Colon (tissue), 2 donors: ENCODE measurements at regions not wholly inside any gene's neighbourhood (a gene's known extent, or its start where the extent isn't known, plus 50 kb on each side); places are given as distances from the start of the nearest gene placed in this dataset.

ENCODE experiments used
- FAIRE-seq: peaks from 2 replicates; lab custom pipeline; 2012; peaks lifted over from hg19 to GRCh38; lab: Jason Lieb, UNC
- donor health status: control.
- donor health status: control.

DNA sequence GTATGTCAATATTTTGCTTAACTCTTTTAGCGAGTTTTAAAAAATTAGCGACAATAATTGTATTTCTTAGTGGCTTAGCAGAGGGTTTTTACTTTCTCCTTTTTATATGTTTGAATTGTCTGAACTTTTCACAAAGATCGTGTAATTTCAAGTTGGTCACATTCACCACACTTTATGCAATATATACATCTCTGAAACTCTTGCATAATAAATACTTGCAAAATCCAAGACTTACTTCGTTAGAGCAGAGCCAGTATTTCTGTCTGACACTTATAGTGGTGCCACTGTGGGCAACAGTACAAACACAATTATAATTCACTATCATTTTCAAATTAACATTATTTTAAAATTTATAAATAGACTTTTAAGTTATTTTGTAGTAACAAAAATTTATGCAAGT lies 62.0 kb downstream of the SUCNR1 start:
- FAIRE-seq: no peak

DNA sequence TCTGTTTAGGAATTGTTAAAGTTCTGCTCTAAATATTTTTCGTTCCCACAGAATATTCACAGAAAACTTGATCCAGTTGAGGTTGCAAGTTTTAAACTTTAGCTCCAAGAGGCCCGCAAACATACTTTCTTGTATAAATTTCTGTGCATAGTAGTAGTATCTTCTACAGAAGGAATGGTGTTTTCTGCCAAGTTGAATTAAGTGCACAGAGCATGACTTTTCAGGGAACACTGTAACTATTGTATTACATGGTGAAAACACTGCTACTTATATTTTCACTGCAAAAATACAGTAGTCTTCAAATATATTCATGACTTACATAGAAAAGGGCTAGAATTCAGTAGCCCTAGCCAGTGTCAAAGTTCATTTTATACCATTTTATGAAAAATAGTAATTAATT lies 67.0 kb downstream of the SUCNR1 start:
- no peak for FAIRE-seq

DNA sequence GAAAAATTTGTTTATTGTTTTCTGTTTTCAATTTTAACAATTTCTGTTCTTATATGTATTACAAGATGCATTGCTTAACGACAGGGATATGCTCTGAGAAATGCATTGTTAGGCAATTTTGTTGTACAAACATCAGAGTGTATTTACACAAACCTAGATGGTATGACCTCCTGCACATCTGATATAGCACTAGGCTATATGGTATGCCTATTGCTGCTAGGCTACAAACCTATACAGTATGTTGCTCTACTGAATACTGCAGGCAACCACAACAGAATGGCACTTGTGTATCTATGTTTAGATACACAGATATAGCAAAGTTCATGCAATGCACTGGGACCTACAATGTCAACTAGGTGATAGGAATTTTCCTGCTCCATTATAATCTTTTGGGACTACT lies 70.1 kb downstream of the SUCNR1 start:
- FAIRE-seq: no peak

DNA sequence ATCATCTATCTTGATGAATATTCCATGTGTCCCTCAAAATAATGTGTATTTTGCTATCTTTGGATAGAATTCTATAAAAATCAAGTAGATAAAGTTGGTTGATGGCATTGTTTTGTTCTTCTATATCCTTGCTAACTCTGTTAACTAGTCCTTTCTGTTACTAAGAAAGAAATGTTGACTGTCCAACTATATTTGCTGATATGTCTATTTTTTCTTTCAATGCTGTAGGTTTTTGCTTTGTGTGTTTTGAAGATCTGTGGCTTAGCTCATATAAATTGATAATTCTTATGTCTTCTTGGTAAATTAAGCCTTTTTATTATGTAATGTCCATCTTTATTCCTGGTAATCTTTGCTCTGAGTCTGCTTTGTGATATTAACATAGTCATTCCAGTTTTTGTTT lies 70.9 kb downstream of the SUCNR1 start:
- FAIRE-seq: no peak

DNA sequence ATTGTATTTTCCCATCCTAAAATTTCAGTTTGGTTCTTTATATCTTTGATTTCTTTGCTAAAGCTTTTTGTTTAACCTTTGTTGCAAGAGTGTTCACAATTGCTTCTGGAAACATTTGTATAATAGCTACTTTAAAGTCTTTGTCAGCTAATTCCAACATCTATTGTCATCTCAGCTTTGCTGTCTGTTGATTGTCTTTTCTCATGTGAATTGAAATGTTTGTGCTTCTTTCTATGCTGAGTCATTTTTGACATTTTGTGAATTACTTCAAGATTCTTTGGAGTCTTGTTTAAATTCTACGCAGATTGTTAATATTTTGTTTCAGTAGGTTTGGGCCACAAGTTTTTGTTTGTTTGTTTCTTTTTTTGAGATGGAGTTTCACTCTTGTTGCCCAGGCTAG lies 73.2 kb downstream of the SUCNR1 start:
- no peak for FAIRE-seq

DNA sequence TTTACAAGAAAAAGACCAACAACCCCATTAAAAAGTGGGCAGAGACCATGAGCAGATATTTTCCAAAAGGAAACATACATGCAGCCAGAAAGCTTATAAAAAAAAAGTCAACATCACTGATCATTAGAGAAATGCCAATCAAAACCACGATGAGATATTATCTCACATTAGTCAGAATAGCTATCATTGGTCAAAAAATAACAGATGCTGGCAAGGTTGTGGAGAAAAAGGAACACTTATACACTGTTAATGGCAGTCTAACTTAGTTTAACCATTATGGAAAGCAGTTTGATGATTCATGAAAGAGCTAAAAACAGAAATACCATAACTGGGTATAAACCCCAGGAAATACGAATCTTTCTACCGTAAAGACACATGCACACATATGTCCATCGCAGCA lies 76.3 kb downstream of the SUCNR1 start:
- no peak for FAIRE-seq

DNA sequence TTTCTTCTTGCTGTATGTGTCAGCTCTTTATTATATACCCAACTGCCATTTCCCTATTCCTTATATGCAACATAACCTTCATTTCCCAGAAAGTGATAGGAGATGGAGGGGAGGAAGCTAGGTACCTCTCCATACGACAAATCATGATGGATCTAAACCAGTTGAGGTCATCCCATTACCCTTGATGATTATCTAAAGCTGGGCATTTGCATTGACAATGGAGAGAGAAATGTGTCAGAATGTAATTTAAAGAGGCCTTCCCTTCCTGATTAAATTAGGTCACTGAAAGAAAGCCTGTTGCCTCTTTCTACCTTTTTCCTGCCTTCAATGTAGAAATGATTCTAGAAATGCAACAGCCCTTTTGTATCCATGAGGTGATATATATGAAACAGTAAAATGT lies 81.9 kb downstream of the SUCNR1 start:
- no peak for FAIRE-seq

DNA sequence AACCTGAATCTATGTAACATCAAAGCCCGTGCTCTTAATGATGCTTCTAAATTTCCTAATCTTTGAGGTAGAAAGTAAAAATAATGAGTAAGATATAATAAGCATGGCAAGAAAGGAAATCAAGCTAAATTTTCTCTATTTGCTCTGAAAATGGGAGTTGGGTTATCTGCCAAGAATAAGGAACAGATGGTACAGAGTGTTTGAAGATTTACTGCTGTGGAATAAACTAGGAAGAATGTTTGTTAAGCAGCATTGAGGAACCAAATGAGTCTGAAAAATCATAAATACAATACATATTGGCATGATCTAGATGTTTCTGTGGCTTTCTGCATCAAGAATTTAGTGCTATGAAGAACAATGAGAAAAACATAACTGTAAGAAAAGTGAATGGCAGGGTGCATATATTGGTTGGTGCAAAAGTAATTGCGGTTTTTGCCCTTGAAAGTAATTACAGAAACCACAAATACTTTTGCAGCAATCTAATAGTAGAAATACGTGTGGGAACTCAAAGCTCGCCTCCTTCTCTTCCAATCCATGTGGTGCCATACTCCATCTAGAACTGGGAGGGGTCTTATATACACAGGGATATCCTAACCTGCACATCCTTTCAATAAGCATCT lies 87.6 kb downstream of the SUCNR1 start:
- FAIRE-seq: no peak

DNA sequence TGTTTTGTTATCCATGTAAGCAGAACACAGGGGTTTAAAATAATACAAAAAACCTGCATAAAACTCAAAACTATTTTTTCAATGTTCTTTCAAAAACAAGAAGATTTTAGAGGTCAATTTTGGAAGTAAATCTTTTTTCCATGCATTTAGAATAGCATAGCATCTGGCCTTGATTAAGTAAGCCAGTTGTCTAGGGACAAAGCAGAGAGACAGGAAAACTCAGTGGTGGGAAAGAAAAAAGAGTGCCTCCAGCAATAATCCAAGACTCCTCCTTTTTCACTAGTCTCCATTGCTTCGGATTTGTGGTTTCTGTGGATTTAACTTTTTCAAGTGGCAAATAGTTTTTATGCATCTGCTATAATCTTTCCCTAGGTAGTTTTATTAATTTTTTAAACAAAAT lies 88.9 kb downstream of the SUCNR1 start:
- no peak for FAIRE-seq

DNA sequence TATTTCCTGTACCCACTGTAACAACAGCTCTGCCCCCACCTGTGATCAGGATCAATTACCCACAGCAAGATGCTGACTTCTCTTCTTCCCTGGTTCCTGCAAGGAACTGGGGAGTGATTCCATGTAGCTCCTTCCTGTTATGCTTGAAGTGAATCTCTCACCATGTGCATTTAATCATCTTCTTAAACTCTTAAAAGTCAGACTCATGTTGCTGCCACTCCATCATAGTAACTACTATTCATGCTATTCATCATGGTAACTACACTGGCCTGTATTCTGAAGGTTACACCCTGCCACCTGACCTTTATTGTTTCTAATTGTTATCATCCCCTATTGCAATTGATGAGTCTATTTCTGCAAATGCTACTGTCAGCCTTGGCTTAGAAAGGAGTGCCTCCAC lies 89.5 kb downstream of the SUCNR1 start:
- FAIRE-seq: no peak

DNA sequence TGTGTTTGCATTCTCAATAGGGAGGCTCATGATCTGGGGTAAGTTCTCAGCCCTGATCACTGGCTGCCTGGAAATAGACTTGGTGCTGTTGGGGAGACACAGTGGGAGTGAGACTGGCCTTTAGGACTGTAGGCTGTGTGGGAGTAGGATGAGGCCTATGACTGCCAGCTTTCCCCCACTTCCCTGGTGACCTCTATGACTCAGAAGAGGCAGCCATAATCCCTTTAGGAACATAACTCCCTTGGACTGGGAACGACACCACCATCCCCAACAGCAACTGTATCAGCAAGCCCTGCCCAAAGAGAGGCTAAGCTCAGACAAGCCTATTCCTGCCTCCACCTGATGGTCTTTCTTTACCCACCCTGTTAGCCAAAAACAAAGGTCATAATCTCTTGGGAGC lies 91.3 kb downstream of the SUCNR1 start:
- FAIRE-seq: no peak

DNA sequence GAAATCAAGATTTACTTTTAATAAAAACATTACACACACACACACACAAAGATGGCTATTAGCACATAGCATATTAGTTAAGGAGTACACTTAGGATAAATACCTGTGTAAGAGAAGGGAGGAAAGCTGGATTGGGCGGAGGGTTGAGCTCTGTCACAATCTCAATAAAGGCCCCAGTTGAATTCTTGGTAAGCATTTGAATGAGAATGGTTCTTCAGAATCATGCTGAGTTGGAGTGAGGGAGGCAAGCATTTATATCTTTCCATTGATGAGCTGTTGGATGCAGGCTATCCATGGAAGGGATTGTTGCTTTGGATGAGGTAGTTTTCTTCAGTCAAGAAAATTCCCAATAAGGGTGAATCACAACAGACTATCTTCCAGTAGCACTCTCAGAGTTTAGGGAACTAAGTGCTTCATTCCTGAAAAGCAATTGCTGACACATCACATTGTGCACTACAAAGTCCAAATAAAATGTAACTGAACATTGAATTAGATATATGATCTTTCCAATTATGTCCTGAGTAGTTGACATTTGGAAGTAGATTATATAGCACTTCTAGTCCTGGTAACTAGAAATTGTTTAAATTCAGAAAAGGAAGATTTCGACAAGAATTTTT lies 95.7 kb downstream of the SUCNR1 start:
- FAIRE-seq: no peak

DNA sequence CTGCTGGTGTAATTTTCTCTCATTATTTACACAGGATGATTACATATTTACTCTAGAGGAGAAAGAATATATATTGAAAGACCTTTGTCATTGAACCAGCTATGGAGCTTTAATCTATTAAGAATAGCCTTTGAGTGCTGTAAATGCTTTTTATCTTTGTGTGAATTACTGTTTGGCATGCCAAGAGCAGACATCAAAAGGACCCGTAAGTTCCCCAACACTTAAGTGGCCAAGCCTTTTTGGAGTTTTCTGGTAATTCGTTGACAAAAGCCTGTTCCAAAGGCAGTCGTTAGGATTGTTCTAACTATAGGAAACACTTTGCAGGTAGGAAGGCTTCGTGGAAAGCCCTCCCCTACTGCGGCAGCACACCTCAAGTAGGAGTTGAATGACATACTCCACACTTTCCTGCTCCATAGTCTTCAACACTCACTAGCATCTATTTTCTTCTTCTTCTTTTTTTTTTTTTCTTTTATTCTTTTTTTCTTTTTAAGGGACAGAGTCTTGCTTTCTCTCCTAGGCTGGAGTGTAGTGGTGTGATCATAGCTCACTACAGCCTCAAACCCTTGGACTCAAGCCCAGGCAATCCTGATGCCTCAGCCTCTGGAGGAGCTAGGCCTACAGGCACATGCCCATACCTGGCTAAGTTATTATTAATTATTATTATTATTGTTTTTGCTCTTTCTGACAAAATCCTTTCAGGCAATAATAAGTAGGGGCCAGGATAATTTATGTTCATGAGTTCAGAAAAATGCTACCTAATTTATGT lies 98.6 kb downstream of the SUCNR1 start:
- peak; percentile 86 for FAIRE-seq

DNA sequence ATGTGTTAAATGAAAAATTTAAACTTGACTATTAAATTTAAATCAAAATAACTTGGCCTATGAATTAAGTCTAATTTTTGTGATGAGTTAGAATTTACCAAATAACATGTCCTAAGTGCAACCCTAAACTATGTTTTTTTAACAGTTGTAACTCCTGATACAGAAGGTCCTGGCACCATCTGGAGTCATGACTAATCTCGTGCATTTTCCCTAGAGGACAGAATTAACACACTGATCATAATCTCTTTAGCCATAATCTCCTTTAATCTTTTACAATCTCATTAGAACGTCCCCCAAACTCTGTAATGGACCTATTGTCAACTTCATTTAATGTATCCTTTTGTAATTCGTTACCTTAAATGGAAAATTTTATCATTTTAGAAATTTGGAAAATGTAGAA lies 100.6 kb downstream of the SUCNR1 start:
- FAIRE-seq: peak; percentile 55

DNA sequence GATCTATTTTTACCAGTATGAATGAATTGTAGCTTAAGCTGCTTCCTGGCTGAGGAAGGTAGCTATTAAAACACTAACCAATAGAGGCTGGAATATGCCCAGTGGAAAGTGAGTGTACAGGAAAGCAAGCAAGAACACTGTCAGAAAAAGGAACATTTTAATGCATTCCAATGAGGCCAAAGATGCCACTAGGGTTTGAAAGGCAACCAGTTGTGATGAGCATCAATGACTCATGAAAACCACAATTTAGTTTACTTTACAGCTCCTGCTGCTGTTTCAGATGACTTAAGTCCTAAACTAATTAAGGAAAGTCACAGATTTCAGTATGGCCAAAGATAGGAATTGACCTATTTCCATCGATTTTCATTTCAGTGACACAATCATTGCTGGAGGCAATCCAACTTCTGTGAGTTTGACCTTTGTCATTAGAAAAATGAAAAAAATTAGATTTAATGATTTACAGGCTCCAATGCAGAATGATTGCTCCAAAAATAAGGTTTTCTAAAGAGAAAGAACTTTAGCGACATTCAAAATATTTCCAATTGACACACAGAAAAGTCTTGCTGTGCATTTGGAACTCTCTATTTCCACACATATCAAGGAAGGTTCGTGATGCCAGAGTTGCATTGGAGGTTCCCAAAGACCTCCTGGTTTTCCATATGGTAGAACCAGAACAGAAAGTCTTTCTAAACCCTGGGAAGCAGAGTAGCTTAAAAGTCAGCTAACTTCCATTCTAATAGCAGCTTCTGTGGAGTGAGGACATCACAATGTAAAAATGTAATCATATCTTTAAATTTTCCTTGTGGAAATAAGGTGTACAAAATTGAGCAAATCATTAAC lies 103.0 kb downstream of the SUCNR1 start:
- no peak for FAIRE-seq

DNA sequence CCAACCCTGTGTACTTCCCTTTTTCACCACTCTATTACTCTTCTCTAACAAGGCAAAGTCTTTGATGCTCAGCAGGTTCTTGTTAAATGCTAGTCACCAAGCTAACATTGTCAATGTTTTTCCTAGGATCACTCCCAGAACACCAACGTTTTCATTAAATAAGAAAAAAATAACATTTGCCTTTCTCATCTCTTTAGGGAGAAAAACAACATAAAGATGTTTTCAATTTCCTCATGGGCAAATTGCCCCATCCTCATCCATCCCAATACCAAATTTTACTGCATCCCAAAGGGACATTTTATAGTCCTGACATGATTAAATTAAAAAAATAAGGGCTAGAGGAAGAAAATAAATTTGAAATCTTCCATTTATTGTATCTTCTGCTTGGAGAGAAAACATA lies 106.5 kb downstream of the SUCNR1 start:
- no peak for FAIRE-seq

DNA sequence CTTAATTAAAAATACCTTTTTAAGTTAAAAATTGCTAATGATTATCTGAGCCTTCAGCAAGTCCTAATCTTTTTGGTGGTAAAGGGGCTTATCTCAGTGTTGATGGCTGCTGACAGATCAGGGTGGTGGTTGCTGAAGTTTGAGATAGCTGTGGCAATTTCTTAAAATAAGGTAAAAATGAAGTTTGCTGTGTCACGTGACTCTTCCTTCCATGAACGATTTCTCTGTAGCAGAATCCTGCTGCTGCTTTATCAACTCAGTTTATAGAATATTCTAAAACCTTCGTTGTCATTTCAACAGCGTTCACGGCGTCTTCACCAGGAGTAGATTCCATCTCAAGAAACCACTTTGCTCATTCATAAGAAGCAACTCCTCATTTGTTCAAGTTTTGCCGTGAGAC lies 110.1 kb downstream of the SUCNR1 start:
- FAIRE-seq: no peak

DNA sequence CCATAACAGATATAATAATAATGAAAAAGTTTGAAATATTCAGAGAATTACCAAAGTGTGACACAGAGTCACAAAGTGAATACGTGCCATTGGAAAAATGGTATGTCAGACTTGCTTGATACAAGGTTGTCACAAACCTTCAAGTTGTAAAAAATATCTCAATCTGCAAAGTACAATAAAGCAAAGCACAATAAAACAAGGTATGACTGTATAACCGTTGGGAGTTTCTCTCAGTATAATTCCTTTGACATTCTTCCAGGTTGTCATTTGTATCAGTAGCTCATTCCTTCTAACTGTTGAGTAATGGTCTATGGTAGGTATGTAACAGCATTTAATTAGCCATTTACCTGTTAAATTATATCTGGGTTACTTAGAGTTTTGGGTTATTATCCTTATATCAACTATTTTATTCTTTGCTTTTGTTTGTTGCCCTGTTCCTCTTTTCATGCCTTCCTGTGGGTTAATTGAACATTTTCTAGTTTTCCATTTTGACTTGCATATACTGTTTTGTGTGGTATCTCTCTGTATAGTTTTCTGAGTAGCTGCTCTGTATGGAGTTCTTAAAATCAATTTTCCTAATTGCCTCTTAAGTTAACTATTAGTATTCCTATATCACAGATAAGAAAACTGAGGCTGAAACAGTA lies 112.5 kb downstream of the SUCNR1 start:
- FAIRE-seq: peak; percentile 74

DNA sequence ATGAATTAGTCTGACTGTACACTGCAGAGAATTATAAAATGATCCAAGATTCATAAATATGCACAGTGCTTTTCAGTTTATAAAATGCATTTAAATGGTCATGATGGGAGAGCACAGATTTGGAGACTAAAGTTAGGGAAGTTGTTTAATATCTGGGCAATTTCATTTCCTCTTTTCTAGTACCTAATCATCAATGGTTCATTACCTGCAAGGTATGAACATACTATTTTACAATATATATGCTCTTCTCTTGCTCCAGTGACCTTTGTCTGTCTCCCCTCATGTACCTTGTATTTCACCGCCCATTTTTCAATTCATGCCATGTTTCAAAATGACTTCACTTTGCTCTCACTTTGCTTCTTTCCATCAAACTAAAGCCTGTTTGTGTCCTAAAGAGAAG lies 114.5 kb downstream of the SUCNR1 start:
- no peak for FAIRE-seq

DNA sequence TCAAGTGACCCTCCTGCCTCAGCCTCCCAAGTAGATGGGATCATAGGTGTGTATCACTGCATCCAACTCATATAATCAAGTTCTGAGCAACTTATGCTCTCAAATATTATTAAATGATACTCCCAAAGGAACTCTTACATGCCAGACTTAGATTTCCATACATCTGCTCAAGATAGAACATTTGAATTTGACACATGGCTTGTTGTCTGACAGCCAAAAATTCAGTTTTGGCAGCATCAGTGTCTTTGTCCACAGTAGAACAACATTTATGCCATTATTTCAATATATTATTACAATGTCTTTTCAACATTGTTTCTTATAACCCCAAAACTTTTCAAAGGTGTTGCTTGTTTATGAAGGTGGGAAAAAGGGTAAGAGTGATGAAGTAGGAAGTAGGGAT lies 116.2 kb downstream of the SUCNR1 start:
- no peak for FAIRE-seq

DNA sequence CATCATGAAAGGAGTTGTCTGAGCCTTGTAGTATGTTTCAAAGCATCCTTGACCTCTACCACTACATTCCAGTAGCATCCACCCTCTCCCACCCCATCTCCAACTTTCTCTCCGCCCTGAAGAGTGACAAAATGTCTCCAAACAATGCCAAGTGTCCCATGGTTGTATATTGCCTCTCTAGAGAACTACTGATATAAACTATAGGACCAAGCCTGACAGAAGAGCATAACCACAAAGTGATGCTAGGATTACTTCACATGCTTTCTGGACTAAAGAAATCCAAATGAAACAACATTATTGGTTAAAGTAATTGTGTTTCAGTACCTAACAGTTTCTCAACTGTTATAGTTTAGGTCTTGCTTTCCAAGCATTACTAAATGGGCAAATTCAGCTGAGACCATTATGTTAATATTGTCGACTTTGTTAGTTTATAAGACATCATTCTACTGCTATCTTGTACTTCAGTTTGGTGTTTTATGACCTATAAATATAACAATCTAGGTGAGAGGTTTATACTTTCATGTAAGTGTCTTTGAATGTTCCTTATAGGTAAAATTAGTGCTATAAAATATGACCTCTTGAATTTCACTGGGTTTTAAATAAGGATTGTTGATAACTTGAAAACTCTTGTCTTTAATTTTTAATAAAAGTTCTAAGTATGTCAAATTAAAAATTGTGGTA lies 117.4 kb downstream of the SUCNR1 start:
- FAIRE-seq: peak; percentile 53
